Upper lobe of left lung (tissue), 6 donors: ENCODE measurements at regions not wholly inside any gene's neighbourhood (a gene's known extent, or its start where the extent isn't known, plus 50 kb on each side); places are given as distances from the start of the nearest gene placed in this dataset.

Source experiments
- ATAC-seq, 2 donors: fragments of 200-7000 bp; cut with Tn5 transposase; one replicate each; pipeline ENCODE4 v1.9.1; 2022; ENCODE audit warnings: mild to moderate bottlenecking in 2 of 2, moderate library complexity in 2 of 2; ENCODE audit not compliant: low FRiP score in 2 of 2
- DNase-seq, 2 donors: peaks; one replicate each; pipeline ENCODE4 v3.0.0-alpha.2; 2019 to 2020
- H3K27ac ChIP-seq, 4 donors: fragments of 200-600 bp; sonication (generic); one replicate each; pipeline ENCODE4 v1.5.1; 2016 to 2019
- H3K27me3 ChIP-seq, 4 donors: fragments of 200-600 bp; sonication (generic); one replicate each; pipeline ENCODE4 v1.5.1; 2017 to 2019
- H3K36me3 ChIP-seq, 4 donors: fragments of 200-600 bp; sonication (generic); one replicate each; pipeline ENCODE4 v1.5.1; 2016 to 2019
- H3K4me1 ChIP-seq, 4 donors: fragments of 200-600 bp; sonication (generic); one replicate each; pipeline ENCODE4 v1.5.1; 2018 to 2019
- H3K4me3 ChIP-seq, 4 donors: fragments of 200-600 bp; sonication (generic); one replicate each; pipeline ENCODE4 v1.5.1; 2017 to 2019; ENCODE audit warnings: mild to moderate bottlenecking in 2 of 4, moderate library complexity in 1 of 4
- H3K9me3 ChIP-seq, 4 donors: fragments of 200-600 bp; sonication (generic); one replicate each; pipeline ENCODE4 v1.5.1; 2018 to 2019
- CTCF ChIP-seq, 6 experiments: fragments of 450-650 bp in 4 of 6; fragments of 200-600 bp in 2 of 6; sonication (generic) in 2 of 6; IDR thresholded peaks; one replicate each; pipeline ENCODE4 v1.5.1; 2016 to 2019; ENCODE audit warnings: antibody characterized with exemption in 6 of 6
- EP300 ChIP-seq, 4 donors: sonication (generic); formaldehyde crosslinking; IDR thresholded peaks; one replicate each; pipeline ENCODE4 v1.5.1; 2017; ENCODE audit warnings: antibody characterized with exemption in 4 of 4, control low read depth in 2 of 4
- POLR2A ChIP-seq, 4 donors: fragments of 450-650 bp; IDR thresholded peaks; one replicate each; pipeline ENCODE4 v1.5.1; 2016 to 2017; ENCODE audit warnings: antibody characterized with exemption in 4 of 4, mild to moderate bottlenecking in 2 of 4
- POLR2AphosphoS5 ChIP-seq, 2 donors: sonication (generic); formaldehyde crosslinking; IDR thresholded peaks; one replicate each; pipeline ENCODE4 v1.5.1; 2017; ENCODE audit warnings: antibody characterized with exemption in 2 of 2
- whole genome bisulfite sequencing, 2 donors: methylation state at CpG; one replicate each; pipeline ENCODE4 v1.1.5; 2017 to 2018; 5-methylcytosine and 5-hydroxymethylcytosine counted together
- donor health status: DM: no; HTN: no; CAD: no; lungs with moderate emphysema.
- donor health status: DM: no; HTN: yes; CAD: no; lungs with severe emphysema.

GRCh38 chr22:48256041-48256739, 1493.7 kb downstream of the TBC1D22A start:
- Histone ChIP-seq H3K4me1 (peaks cover 2 to 28% (median 23%) of the 10 kb centered on the region in 4 donors), H3K27me3 (no peaks in the 10 kb centered on the region), H3K9me3 (no peaks in the 10 kb centered on the region), H3K4me3 (no peak overlapping the region), H3K27ac (no peak overlapping the region), H3K36me3 (no peaks in the 10 kb centered on the region)
- 65 to 71% methylated on average over 17 of the region's 17 CpGs for WGBS, 2 donors
- TF ChIP-seq POLR2A (IDR thresholded peaks at IDR 0.05): no peak
- TF ChIP-seq CTCF (IDR thresholded peaks at IDR 0.05): no peak
- no peak for TF ChIP-seq POLR2AphosphoS5 (IDR thresholded peaks at IDR 0.05)
- TF ChIP-seq EP300 (IDR thresholded peaks at IDR 0.05): no peak
- no peak for DNase-seq
- ATAC-seq: no peak

- WGBS, 2 donors: 19 to 25% methylated on average over 13 of the region's 13 CpGs
- H3K27me3 ChIP-seq: no peaks in the 10 kb centered on the region
- ATAC-seq: peak in 1 of 2 donors; percentile 67
- H3K9me3 ChIP-seq: no peaks in the 10 kb centered on the region
- peak in 1 of 2 donors; percentile 76 for DNase-seq
- peaks cover 2 to 28% (median 23%) of the 10 kb centered on the region in 4 donors for H3K4me1 ChIP-seq
- H3K27ac ChIP-seq: peak overlapping the region in 2 of 4 donors; percentile 43 to 77
- no peak overlapping the region for H3K4me3 ChIP-seq
- no peaks in the 10 kb centered on the region for H3K36me3 ChIP-seq
- TF ChIP-seq EP300 (IDR thresholded peaks at IDR 0.05): peak in 1 of 4 donors; percentile 76
- TF ChIP-seq CTCF (IDR thresholded peaks at IDR 0.05): no peak
- TF ChIP-seq POLR2A (IDR thresholded peaks at IDR 0.05): no peak
- TF ChIP-seq POLR2AphosphoS5 (IDR thresholded peaks at IDR 0.05): no peak
Measured at GRCh38 chr22:48254311-48254873, 1491.9 kb downstream of the TBC1D22A start.

GRCh38 chr22:48253573-48253972, 1491.1 kb downstream of the TBC1D22A start:
- 45 to 47% methylated on average over 6 of the region's 6 CpGs for WGBS, 2 donors
- ATAC-seq (peak in 1 of 2 donors; percentile 56), DNase-seq (peak in 1 of 2 donors; percentile 35)
- H3K9me3 ChIP-seq: no peaks in the 10 kb centered on the region
- H3K27ac ChIP-seq: peak overlapping the region in 2 of 4 donors; percentile 43 to 77
- peaks cover 2 to 28% (median 23%) of the 10 kb centered on the region in 4 donors for H3K4me1 ChIP-seq
- TF ChIP-seq EP300 (IDR thresholded peaks at IDR 0.05) (no peak), CTCF (IDR thresholded peaks at IDR 0.05) (no peak), POLR2AphosphoS5 (IDR thresholded peaks at IDR 0.05) (no peak), POLR2A (IDR thresholded peaks at IDR 0.05) (no peak)
- H3K4me3 ChIP-seq: no peak overlapping the region
- H3K36me3 ChIP-seq: no peaks in the 10 kb centered on the region
- H3K27me3 ChIP-seq: no peaks in the 10 kb centered on the region

GRCh38 chr22:48253136-48253535, 1490.7 kb downstream of the TBC1D22A start:
- H3K27me3 ChIP-seq: no peaks in the 10 kb centered on the region
- ATAC-seq (no peak), DNase-seq (no peak)
- TF ChIP-seq POLR2AphosphoS5 (IDR thresholded peaks at IDR 0.05) (no peak), EP300 (IDR thresholded peaks at IDR 0.05) (no peak), POLR2A (IDR thresholded peaks at IDR 0.05) (no peak), CTCF (IDR thresholded peaks at IDR 0.05) (no peak)
- no peak overlapping the region for H3K4me3 ChIP-seq
- no peaks in the 10 kb centered on the region for H3K9me3 ChIP-seq
- 89 to 93% methylated on average over 9 to 10 of the region's 13 CpGs for WGBS, 2 donors
- H3K27ac ChIP-seq: no peak overlapping the region
- peaks cover 2 to 28% (median 20%) of the 10 kb centered on the region in 4 donors for H3K4me1 ChIP-seq
- H3K36me3 ChIP-seq: no peaks in the 10 kb centered on the region
